ENCODE measurements at regions not wholly inside any gene's neighbourhood (a gene's known extent, or its start where the extent isn't known, plus 50 kb on each side); places are given as distances from the start of the nearest gene placed in this dataset.

- Histone ChIP-seq H3K27me3 (replicated peaks; ENCODE audit: insufficient read depth, low read depth, low read length, poor library complexity) (no peaks in the 10 kb centered on the region), H3K4me3 (ENCODE audit: low read depth, low read length, poor library complexity, severe bottlenecking) (no peak overlapping the region), H3K36me3 (ENCODE audit: insufficient read depth, low read length, poor library complexity, severe bottlenecking) (no peaks in the 10 kb centered on the region), H3K4me1 (ENCODE audit: insufficient read depth, low read length, poor library complexity, severe bottlenecking) (peaks cover 13% of the 10 kb centered on the region), H3K9me3 (ENCODE audit: low read depth, low read length, poor library complexity, severe bottlenecking) (no peaks in the 10 kb centered on the region), H3K27ac (ENCODE audit: low read depth, low read length, poor library complexity, severe bottlenecking) (no peak overlapping the region)
- ChIA-PET CTCF (no interaction called here), POLR2A (ENCODE audit: low non-redundant PET) (no interaction called here)
- no peak for DNase-seq (ENCODE audit: low spot score)
- TF ChIP-seq, protein P1, sequence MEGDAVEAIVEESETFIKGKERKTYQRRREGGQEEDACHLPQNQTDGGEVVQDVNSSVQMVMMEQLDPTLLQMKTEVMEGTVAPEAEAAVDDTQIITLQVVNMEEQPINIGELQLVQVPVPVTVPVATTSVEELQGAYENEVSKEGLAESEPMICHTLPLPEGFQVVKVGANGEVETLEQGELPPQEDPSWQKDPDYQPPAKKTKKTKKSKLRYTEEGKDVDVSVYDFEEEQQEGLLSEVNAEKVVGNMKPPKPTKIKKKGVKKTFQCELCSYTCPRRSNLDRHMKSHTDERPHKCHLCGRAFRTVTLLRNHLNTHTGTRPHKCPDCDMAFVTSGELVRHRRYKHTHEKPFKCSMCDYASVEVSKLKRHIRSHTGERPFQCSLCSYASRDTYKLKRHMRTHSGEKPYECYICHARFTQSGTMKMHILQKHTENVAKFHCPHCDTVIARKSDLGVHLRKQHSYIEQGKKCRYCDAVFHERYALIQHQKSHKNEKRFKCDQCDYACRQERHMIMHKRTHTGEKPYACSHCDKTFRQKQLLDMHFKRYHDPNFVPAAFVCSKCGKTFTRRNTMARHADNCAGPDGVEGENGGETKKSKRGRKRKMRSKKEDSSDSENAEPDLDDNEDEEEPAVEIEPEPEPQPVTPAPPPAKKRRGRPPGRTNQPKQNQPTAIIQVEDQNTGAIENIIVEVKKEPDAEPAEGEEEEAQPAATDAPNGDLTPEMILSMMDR (conservative IDR thresholded peaks at IDR 0.05; ENCODE audit: low read depth, low read length): no peak
- TF ChIP-seq EZH2 (IDR thresholded peaks at IDR 0.05; ENCODE audit: borderline replicate concordance, low read depth, low read length, poor library complexity, severe bottlenecking): no peak
- intact Hi-C loops (cut with micrococcal nuclease; ENCODE audit: unreplicated experiment): no loop called here
- BruUV-seq (replicated peaks): no TSS peak
Observed at GRCh38 chr13:50128428-50128931, 113.2 kb downstream of the KCNRG start.

DNA sequence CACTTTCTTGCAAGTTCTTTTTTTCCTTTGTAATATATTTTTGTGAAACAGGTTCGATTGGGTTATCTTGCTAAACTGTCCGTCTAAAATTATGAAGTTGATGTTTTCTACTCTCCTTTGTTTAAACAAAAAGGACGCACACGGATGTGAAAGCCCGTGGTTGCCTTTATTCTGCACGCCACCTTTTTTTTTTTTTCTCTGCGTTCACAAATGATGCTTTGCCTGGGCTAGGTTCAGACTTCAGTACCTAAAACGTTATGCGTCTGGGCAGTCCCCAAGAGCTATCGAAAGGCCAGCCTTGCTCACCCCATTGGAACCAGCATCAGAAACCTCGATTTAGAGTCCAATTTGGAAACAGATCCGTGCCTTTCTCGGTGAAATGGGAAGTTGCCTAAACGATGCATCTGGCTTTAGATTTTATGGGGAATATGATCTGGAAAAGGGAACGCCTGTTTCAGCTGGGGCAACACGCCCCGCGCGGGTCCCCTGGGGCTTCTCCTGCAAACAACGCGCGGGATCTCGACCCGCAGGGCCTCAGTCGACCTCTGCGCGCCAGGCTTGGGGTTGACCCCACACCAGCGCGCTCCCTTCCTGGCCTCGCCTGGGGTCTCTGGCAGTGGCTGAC, 113.9 kb downstream of the KCNRG start:
- ChIA-PET CTCF (no interaction called here), POLR2A (ENCODE audit: low non-redundant PET) (no interaction called here)
- BruUV-seq (replicated peaks): no TSS peak
- no peak overlapping the region for H3K27ac ChIP-seq (ENCODE audit: low read depth, low read length, poor library complexity, severe bottlenecking)
- TF ChIP-seq, protein P1 (conservative IDR thresholded peaks at IDR 0.05; ENCODE audit: low read depth, low read length): no peak
- TF ChIP-seq EZH2 (IDR thresholded peaks at IDR 0.05; ENCODE audit: borderline replicate concordance, low read depth, low read length, poor library complexity, severe bottlenecking): no peak
- no peaks in the 10 kb centered on the region for H3K27me3 ChIP-seq (replicated peaks; ENCODE audit: insufficient read depth, low read depth, low read length, poor library complexity)
- H3K36me3 ChIP-seq (ENCODE audit: insufficient read depth, low read length, poor library complexity, severe bottlenecking): no peaks in the 10 kb centered on the region
- intact Hi-C loops (cut with micrococcal nuclease; ENCODE audit: unreplicated experiment): no loop called here
- no peaks in the 10 kb centered on the region for H3K9me3 ChIP-seq (ENCODE audit: low read depth, low read length, poor library complexity, severe bottlenecking)
- H3K4me3 ChIP-seq (ENCODE audit: low read depth, low read length, poor library complexity, severe bottlenecking): no peak overlapping the region
- H3K4me1 ChIP-seq (ENCODE audit: insufficient read depth, low read length, poor library complexity, severe bottlenecking): peaks cover 12% of the 10 kb centered on the region
- no peak for DNase-seq (ENCODE audit: low spot score)

- POLR2A ChIA-PET (ENCODE audit: low non-redundant PET): no interaction called here
Observed at GRCh38 chr13:50129706-50130122, 114.5 kb downstream of the KCNRG start.

More at GRCh38 chr13:50129706-50130122, 114.5 kb downstream of the KCNRG start:
- Histone ChIP-seq H3K36me3 (ENCODE audit: insufficient read depth, low read length, poor library complexity, severe bottlenecking) (no peaks in the 10 kb centered on the region), H3K9me3 (ENCODE audit: low read depth, low read length, poor library complexity, severe bottlenecking) (no peaks in the 10 kb centered on the region), H3K27me3 (replicated peaks; ENCODE audit: insufficient read depth, low read depth, low read length, poor library complexity) (no peaks in the 10 kb centered on the region), H3K4me1 (ENCODE audit: insufficient read depth, low read length, poor library complexity, severe bottlenecking) (peaks cover 12% of the 10 kb centered on the region), H3K27ac (ENCODE audit: low read depth, low read length, poor library complexity, severe bottlenecking) (peak overlapping the region; percentile 52), H3K4me3 (ENCODE audit: low read depth, low read length, poor library complexity, severe bottlenecking) (peak overlapping the region; percentile 47)
- intact Hi-C loops (cut with micrococcal nuclease; ENCODE audit: unreplicated experiment): no loop called here
- no TSS peak for BruUV-seq (replicated peaks)
- no peak for TF ChIP-seq EZH2 (IDR thresholded peaks at IDR 0.05; ENCODE audit: borderline replicate concordance, low read depth, low read length, poor library complexity, severe bottlenecking)
- TF ChIP-seq, protein P1 (conservative IDR thresholded peaks at IDR 0.05; ENCODE audit: low read depth, low read length): no peak
- CTCF ChIA-PET: no interaction called here
- no peak for DNase-seq (ENCODE audit: low spot score)
